BJ (cell line): ENCODE measurements at regions not wholly inside any gene's neighbourhood (a gene's known extent, or its start where the extent isn't known, plus 50 kb on each side); places are given as distances from the start of the nearest gene placed in this dataset.

ENCODE experiments used
- CTCF ChIA-PET: fragments of 350-600 bp; formaldehyde crosslinking; extraction: SDS; loops from one replicate; lab custom pipeline; 2021; ENCODE audit warnings: antibody characterized with exemption, inconsistent platforms; lab: Yijun Ruan, JAX
- POLR2A ChIA-PET: fragments of 300-600 bp; sonication (Branson Sonifier 250); formaldehyde crosslinking; extraction: SDS; loops from one replicate; lab custom pipeline; 2021; ENCODE audit warnings: antibody characterized with exemption; lab: Charles Lee
- DNase-seq: peaks from one replicate; pipeline ENCODE4 v3.0.0-alpha.2; 2011; ENCODE audit warnings: low read depth
- H3K27me3 ChIP-seq: 2 replicates; pipeline ENCODE4 v1.6.0; 2011; ENCODE audit warnings: low read length; ENCODE audit not compliant: control insufficient read depth, insufficient read depth
- H3K36me3 ChIP-seq: 2 replicates; pipeline ENCODE4 v1.5.1; 2011; ENCODE audit warnings: low read length; ENCODE audit not compliant: control insufficient read depth, insufficient read depth
- H3K4me3 ChIP-seq: 2 replicates; pipeline ENCODE4 v1.5.1; 2011; ENCODE audit warnings: low read depth, mild to moderate bottlenecking, control low read depth, low read length
- TF ChIP-seq, protein P1 (sequence below): IDR thresholded peaks from 2 replicates; pipeline ENCODE4 v1.5.1; 2011; ENCODE audit warnings: low read depth, mild to moderate bottlenecking, control low read depth, inconsistent platforms, low read length, moderate library complexity; ENCODE audit not compliant: insufficient read depth

DNA sequence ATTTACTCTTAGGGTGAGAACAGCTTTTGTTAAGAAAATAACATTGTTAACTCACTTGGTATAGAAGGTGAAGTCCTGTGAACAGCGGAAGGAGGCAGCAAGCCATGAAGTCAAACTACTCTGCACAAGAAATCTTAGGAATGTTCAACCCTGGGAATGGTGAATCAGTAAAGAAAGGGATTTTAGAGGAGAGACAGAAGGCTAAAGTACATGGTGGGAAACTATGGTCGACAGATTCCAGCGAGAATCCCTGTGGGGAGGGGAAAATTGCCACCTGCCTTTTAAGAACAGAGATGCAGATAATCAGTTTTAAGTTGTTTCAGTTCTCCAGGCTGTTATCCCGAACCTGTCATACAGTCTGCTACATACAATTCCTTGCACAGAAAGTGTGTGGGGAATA lies 63.2 kb upstream of the PTPRR start:
- Histone ChIP-seq H3K27me3 (no peaks in the 10 kb centered on the region), H3K4me3 (no peak overlapping the region), H3K36me3 (no peaks in the 10 kb centered on the region)
- TF ChIP-seq, protein P1, sequence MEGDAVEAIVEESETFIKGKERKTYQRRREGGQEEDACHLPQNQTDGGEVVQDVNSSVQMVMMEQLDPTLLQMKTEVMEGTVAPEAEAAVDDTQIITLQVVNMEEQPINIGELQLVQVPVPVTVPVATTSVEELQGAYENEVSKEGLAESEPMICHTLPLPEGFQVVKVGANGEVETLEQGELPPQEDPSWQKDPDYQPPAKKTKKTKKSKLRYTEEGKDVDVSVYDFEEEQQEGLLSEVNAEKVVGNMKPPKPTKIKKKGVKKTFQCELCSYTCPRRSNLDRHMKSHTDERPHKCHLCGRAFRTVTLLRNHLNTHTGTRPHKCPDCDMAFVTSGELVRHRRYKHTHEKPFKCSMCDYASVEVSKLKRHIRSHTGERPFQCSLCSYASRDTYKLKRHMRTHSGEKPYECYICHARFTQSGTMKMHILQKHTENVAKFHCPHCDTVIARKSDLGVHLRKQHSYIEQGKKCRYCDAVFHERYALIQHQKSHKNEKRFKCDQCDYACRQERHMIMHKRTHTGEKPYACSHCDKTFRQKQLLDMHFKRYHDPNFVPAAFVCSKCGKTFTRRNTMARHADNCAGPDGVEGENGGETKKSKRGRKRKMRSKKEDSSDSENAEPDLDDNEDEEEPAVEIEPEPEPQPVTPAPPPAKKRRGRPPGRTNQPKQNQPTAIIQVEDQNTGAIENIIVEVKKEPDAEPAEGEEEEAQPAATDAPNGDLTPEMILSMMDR: no peak
- no peak for DNase-seq
- POLR2A ChIA-PET: no interaction called here
- CTCF ChIA-PET: no interaction called here

DNA sequence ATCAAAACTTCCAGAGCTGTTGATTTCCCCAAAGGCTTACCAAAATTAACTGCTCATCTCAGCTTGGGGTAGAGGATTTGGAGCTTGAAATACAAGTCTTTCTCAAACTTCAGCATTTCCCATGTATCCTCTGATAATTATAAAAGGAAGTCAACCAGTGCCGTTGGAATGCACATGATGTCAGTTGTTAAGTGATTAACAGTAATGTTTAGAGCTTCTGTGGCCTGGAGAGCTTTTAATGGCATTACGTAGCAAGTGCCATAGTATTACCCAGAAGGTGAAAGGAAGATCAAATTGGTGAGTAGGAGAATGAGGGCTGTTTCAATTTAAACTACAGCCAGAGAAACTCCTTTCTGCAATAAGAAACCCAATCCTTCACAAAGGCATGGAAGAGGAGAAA lies 62.5 kb upstream of the PTPRR start:
- Histone ChIP-seq H3K36me3 (no peaks in the 10 kb centered on the region), H3K4me3 (no peak overlapping the region), H3K27me3 (no peaks in the 10 kb centered on the region)
- TF ChIP-seq, protein P1: no peak
- POLR2A ChIA-PET: no interaction called here
- CTCF ChIA-PET: no interaction called here
- DNase-seq: no peak

DNA sequence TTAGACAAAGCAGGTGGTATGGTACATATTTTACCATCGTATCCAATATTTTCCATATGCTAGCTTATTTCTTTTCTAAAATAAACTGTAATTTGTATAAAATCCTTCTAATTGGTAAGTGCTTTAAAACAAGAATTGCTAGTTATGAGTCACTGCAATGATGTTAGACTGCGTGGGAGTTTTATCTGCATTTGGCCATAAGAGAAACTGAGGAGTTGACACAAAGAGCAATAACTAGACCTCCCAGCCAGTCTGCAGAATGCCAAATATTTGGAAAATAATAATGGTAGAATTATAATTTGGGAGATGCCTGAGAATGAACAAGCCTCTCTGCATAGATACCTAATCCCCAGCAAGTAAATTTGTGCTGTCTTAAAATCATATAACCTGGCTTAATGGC lies 61.7 kb upstream of the PTPRR start:
- TF ChIP-seq, protein P1: no peak
- no peak for DNase-seq
- Histone ChIP-seq H3K4me3 (no peak overlapping the region), H3K36me3 (no peaks in the 10 kb centered on the region), H3K27me3 (no peaks in the 10 kb centered on the region)
- ChIA-PET POLR2A (no interaction called here), CTCF (no interaction called here)

DNA sequence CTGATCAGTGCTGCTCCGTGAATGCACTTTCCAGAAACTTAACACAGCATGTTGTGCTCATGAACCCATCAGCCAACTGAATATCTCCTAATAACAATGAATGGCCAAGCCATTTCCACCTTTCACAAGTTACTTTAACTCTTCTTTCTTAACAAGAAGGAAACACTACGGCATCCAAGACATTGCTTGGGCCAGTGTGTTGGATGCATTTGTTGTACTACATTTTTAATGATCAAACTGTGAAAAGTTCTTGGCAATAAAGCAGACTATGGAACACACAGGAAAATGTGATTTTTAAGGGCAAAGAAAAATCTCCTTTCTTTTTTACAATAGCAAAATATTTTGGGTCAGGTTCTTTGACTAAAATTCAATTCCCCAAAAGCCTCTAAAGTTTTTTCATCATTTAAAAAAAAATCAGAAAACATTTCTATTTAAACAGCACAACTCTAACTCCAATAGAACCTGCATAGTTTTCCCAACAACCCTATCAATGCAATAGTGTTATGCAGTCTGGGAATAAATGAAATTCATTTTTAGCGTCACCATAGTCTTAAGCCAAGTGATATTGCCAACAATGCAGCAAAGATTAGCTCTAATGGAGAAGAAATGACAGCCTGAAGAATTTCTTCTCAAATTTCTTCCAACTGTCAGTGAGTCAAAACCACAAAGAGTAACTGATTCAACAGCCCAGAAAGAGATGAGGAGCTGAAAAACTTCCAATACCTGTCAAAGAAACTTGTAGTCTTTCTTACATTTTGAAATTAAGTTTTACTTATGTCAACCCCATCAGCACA lies 50.7 kb upstream of the PTPRR start:
- Histone ChIP-seq H3K4me3 (no peak overlapping the region), H3K27me3 (no peaks in the 10 kb centered on the region), H3K36me3 (no peaks in the 10 kb centered on the region)
- CTCF ChIA-PET: no interaction called here
- TF ChIP-seq, protein P1: no peak
- no peak for DNase-seq
- POLR2A ChIA-PET: no interaction called here
